Astrocyte of the cerebellum (primary cell): ENCODE measurements at regions not wholly inside any gene's neighbourhood (a gene's known extent, or its start where the extent isn't known, plus 50 kb on each side); places are given as distances from the start of the nearest gene placed in this dataset.

Source experiments
- DNase-seq: peaks from one replicate; pipeline ENCODE4 v3.0.0-alpha.2; 2011; ENCODE audit warnings: low read depth
- H3K4me3 ChIP-seq: 2 replicates; pipeline ENCODE4 v1.5.1; 2011; ENCODE audit warnings: mild to moderate bottlenecking, low read depth, low read length, moderate library complexity
- in situ Hi-C: cut with HindIII; loops from 2 replicates; pipeline ENCODE4 v1.10.0; 2017; ENCODE audit warnings: low sequenced_read_pairs
- TF ChIP-seq, protein P1 (sequence below): IDR thresholded peaks from 2 replicates; pipeline ENCODE4 v1.5.1; 2012; ENCODE audit warnings: low read length, low read depth, moderate library complexity, mild to moderate bottlenecking; ENCODE audit errors: missing control alignments

DNA sequence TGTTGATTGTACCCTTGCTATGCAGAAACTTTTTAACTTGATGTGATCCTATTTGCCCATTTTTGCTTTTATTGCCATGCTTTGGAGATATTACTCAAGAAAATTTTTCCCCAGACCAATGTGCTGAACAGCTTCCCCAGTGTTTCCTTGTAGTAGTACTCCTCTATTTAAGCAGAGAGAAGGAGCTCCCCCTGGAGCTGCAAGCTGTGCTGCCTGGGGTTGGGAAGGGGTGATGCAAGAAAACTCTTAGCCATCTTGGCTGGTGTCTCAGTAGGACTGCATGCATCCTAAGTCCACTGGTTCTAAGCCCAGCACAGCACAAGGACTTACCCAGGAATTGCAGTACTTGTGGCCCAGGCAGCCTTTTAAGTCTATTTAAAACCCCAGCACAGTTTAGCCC is 121.6 kb downstream of the NTMT2 start:
- in situ Hi-C loops, result no loop called here
- H3K4me3 ChIP-seq, result no peak overlapping the region
- TF ChIP-seq, protein P1, sequence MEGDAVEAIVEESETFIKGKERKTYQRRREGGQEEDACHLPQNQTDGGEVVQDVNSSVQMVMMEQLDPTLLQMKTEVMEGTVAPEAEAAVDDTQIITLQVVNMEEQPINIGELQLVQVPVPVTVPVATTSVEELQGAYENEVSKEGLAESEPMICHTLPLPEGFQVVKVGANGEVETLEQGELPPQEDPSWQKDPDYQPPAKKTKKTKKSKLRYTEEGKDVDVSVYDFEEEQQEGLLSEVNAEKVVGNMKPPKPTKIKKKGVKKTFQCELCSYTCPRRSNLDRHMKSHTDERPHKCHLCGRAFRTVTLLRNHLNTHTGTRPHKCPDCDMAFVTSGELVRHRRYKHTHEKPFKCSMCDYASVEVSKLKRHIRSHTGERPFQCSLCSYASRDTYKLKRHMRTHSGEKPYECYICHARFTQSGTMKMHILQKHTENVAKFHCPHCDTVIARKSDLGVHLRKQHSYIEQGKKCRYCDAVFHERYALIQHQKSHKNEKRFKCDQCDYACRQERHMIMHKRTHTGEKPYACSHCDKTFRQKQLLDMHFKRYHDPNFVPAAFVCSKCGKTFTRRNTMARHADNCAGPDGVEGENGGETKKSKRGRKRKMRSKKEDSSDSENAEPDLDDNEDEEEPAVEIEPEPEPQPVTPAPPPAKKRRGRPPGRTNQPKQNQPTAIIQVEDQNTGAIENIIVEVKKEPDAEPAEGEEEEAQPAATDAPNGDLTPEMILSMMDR, result no peak
- no peak for DNase-seq

DNA sequence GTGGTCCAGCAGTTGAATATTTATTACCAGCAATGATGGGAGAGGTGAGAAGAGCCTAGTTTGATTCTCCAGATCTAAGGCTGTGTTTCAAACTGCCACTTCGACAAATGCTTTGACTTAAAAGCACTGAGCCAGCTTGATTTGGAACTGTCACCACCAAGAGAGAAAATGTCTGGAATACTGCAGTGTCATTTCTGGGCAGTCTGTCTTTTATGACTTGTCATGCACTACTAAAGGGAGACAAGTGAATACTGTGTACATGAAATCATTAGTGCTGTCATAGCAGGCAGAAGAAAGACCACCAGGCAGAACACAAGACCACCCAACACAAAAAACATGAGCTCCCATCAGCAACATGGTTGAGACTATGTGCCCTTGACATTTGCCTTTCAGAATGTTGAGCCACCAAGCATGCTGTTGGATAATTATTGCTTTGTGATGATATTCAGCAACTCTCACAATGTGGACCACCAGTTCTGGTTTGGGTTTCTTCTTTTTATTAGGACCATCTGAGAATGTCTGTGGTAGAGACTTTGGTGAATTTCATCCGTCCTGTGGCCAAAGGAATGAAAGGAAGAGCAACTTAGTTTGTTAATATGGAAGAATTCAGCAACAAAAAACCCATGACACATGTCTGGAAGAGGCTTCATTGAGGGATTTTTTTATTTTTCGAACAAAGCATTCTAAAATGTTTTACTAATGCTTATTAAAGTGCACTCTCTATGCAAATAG is 125.8 kb downstream of the NTMT2 start:
- no peak for DNase-seq
- no peak overlapping the region for H3K4me3 ChIP-seq
- TF ChIP-seq, protein P1, result no peak
- in situ Hi-C loops, result no loop called here

DNA sequence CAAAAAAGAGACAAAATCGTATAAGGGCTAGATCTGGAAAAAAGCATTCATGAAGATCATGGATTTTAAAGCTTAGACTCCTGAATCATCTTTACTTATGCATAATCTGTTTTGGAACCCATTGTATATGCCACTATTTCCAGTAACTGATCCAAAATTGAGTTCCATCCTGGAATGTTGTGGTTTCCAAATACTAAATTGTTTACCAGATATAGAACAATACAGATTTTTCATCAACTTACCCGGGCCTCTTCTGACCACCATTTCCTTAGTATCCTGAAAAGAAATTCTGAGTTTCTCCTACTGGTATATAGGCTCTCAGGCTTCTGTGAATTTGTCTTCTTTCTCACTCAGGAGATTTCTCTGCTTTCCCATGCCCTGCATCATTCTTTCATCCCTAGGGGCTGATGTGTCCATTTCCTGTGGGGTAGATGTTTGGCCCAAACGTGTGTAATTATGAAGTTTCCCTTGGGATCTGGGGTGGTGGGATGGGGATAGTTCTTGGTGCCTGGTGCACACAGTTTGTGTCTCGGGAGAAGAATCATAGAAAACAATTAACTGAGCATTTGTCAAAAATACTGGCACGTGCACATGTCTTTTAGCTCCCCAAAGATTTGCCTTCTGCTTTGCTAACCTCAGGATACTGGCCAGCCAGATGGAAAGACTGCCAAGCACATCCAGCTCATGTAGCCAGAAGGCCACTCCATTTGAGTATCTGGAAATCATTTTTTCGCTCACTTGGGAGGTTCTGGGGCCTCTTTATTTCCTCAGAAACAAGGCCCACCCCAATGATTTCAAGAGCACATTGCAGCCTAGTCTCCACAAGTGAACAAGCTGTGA is 127.8 kb downstream of the NTMT2 start:
- TF ChIP-seq, protein P1, result no peak
- no peak overlapping the region for H3K4me3 ChIP-seq
- in situ Hi-C loops, result no loop called here

DNA sequence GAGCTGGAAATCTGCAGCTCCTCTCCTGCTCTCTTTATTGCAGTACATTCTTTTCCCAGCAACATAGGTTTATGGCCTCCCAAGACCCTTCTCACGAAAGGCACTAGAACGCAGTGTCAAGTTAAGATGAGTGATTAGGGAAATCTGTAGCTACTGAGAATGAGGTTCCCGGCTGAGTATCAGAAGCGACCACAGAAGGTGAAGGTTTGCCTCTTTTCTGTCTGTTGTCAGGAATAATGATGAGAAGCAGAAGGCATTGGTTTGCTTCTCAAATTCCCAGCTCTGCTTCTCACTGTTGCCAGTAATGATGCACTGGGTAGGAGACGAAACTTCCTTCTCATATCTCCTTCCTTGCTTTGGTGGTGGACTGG is 128.4 kb downstream of the NTMT2 start:
- H3K4me3 ChIP-seq, result no peak overlapping the region
- DNase-seq, result no peak
- in situ Hi-C loops, result no loop called here
- TF ChIP-seq, protein P1, result no peak

More for the DNA sequence above, 127.8 kb downstream of the NTMT2 start:
- DNase-seq, result no peak

DNA sequence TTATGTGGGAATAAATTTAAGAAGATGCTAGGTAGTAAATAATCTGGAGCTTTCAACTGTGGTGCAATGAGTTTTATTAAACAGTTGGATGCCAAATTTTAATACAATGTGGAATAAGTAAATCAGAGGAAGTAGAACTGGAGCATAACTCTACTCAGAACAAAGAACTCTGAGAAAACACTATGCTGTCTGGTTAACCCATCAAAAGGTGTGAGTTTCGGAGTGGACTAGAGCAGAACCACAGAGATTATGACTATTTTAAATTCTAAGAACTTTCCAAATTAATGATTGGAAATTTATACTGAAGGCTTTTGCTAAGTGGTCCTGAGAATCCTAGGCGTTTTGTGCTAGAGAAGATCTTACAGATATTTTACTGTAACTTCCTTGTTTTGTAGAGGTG is 132.2 kb downstream of the NTMT2 start:
- DNase-seq, result no peak
- in situ Hi-C loops, result no loop called here
- TF ChIP-seq, protein P1, result no peak
- H3K4me3 ChIP-seq, result no peak overlapping the region

DNA sequence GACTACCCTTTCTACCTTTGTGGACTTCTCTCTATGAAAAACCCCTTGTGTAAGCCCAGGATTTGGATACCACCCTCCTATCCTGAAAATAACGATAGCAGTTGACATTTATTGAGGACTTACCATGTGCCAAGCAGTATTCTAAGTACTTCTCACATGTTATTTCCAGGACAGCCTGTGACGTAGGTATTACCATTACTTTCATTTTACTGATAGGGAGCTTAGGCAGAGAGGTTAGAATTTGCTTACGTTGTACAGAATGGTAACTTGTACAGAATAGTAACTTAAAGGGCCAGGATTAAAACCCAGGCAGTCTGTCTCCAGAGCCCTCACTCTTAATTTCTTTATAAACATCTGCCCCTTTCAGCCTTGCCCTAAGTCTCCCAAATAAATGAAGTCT is 138.3 kb downstream of the NTMT2 start:
- DNase-seq, result no peak
- in situ Hi-C loops, result no loop called here
- TF ChIP-seq, protein P1, result no peak
- no peak overlapping the region for H3K4me3 ChIP-seq
